Liver (tissue), 3 donors: ENCODE measurements at regions not wholly inside any gene's neighbourhood (a gene's known extent, or its start where the extent isn't known, plus 50 kb on each side); places are given as distances from the start of the nearest gene placed in this dataset.

ENCODE experiments used
- EGR1 ChIP-seq, 2 donors: IDR thresholded peaks; 2 replicates each; pipeline ENCODE4 v1.6.1; 2016 to 2018; ENCODE audit warnings: antibody characterized with exemption in 2 of 2, low read depth in 2 of 2
- GABPA ChIP-seq, 2 donors: IDR thresholded peaks in 1 of 2; conservative IDR thresholded peaks in 1 of 2; 2 replicates each; pipeline ENCODE4 v1.6.1; 2016; ENCODE audit warnings: antibody characterized with exemption in 2 of 2, mild to moderate bottlenecking in 1 of 2, moderate library complexity in 1 of 2
- JUND ChIP-seq, 2 donors: IDR thresholded peaks; 2 replicates each; pipeline ENCODE4 v1.6.1; 2016; ENCODE audit warnings: antibody characterized with exemption in 2 of 2
- RAD21 ChIP-seq, 2 donors: IDR thresholded peaks; 2 replicates each; pipeline ENCODE4 v1.6.1; 2016; ENCODE audit warnings: antibody characterized with exemption in 2 of 2, mild to moderate bottlenecking in 2 of 2
- SP1 ChIP-seq: IDR thresholded peaks from 2 replicates; pipeline ENCODE4 v1.6.1; 2018; ENCODE audit warnings: antibody characterized with exemption, mild to moderate bottlenecking
- TAF1 ChIP-seq: conservative IDR thresholded peaks from 2 replicates; pipeline ENCODE4 v1.6.1; 2016; ENCODE audit warnings: antibody characterized with exemption, mild to moderate bottlenecking
- TF ChIP-seq, protein P1 (sequence below): IDR thresholded peaks from 2 replicates; pipeline ENCODE4 v1.6.1; 2016; ENCODE audit warnings: antibody characterized with exemption
- TF ChIP-seq, protein P2 (sequence below): IDR thresholded peaks from 2 replicates; pipeline ENCODE4 v1.6.1; 2016; ENCODE audit warnings: antibody characterized with exemption, mild to moderate bottlenecking
- TF ChIP-seq, protein P3 (sequence below): fragments of 150-350 bp; IDR thresholded peaks from 2 replicates; pipeline ENCODE4 v1.5.1; 2017; ENCODE audit warnings: improper control_type of control experiment, low read depth, low read length; ENCODE audit not compliant: missing input control
- TF ChIP-seq, protein P4 (sequence below): IDR thresholded peaks from 2 replicates; pipeline ENCODE4 v1.6.1; 2016; ENCODE audit warnings: antibody characterized with exemption
- donor health status: healthy.
- donor health status: healthy.

DNA sequence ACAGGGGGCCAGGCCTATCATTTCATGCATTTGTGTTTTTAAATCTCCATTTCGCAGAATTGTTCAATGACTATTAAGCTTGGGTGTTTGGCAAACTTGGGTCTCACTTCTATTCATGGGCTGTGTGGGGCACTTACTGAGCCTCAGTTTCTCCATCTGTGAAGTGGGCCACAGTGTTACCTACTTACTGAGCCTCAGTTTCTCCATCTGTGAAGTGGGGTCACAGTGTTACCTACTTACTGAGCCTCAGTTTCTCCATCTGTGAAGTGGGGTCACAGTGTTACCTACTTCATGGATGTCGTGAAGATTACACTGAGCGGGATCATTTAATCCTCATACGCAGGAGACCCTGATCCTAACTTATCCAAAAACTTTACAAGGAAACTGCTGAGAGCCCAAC is 115.1 kb upstream of the STX18 start:
- TF ChIP-seq JUND (IDR thresholded peaks at IDR 0.05) (no peak), RAD21 (IDR thresholded peaks at IDR 0.05) (no peak), EGR1 (IDR thresholded peaks at IDR 0.05; ENCODE audit: low read depth in 2 of 2) (no peak), TAF1 (no peak), SP1 (no peak), GABPA (IDR thresholded peaks at IDR 0.05 in 1 of 2, conservative IDR thresholded peaks at IDR 0.05 in 1 of 2) (no peak)
- TF ChIP-seq, protein P1, sequence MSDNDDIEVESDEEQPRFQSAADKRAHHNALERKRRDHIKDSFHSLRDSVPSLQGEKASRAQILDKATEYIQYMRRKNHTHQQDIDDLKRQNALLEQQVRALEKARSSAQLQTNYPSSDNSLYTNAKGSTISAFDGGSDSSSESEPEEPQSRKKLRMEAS = no peak
- TF ChIP-seq, protein P2, sequence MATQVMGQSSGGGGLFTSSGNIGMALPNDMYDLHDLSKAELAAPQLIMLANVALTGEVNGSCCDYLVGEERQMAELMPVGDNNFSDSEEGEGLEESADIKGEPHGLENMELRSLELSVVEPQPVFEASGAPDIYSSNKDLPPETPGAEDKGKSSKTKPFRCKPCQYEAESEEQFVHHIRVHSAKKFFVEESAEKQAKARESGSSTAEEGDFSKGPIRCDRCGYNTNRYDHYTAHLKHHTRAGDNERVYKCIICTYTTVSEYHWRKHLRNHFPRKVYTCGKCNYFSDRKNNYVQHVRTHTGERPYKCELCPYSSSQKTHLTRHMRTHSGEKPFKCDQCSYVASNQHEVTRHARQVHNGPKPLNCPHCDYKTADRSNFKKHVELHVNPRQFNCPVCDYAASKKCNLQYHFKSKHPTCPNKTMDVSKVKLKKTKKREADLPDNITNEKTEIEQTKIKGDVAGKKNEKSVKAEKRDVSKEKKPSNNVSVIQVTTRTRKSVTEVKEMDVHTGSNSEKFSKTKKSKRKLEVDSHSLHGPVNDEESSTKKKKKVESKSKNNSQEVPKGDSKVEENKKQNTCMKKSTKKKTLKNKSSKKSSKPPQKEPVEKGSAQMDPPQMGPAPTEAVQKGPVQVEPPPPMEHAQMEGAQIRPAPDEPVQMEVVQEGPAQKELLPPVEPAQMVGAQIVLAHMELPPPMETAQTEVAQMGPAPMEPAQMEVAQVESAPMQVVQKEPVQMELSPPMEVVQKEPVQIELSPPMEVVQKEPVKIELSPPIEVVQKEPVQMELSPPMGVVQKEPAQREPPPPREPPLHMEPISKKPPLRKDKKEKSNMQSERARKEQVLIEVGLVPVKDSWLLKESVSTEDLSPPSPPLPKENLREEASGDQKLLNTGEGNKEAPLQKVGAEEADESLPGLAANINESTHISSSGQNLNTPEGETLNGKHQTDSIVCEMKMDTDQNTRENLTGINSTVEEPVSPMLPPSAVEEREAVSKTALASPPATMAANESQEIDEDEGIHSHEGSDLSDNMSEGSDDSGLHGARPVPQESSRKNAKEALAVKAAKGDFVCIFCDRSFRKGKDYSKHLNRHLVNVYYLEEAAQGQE = no peak
- TF ChIP-seq, protein P3, sequence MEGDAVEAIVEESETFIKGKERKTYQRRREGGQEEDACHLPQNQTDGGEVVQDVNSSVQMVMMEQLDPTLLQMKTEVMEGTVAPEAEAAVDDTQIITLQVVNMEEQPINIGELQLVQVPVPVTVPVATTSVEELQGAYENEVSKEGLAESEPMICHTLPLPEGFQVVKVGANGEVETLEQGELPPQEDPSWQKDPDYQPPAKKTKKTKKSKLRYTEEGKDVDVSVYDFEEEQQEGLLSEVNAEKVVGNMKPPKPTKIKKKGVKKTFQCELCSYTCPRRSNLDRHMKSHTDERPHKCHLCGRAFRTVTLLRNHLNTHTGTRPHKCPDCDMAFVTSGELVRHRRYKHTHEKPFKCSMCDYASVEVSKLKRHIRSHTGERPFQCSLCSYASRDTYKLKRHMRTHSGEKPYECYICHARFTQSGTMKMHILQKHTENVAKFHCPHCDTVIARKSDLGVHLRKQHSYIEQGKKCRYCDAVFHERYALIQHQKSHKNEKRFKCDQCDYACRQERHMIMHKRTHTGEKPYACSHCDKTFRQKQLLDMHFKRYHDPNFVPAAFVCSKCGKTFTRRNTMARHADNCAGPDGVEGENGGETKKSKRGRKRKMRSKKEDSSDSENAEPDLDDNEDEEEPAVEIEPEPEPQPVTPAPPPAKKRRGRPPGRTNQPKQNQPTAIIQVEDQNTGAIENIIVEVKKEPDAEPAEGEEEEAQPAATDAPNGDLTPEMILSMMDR = no peak
- TF ChIP-seq, protein P4, sequence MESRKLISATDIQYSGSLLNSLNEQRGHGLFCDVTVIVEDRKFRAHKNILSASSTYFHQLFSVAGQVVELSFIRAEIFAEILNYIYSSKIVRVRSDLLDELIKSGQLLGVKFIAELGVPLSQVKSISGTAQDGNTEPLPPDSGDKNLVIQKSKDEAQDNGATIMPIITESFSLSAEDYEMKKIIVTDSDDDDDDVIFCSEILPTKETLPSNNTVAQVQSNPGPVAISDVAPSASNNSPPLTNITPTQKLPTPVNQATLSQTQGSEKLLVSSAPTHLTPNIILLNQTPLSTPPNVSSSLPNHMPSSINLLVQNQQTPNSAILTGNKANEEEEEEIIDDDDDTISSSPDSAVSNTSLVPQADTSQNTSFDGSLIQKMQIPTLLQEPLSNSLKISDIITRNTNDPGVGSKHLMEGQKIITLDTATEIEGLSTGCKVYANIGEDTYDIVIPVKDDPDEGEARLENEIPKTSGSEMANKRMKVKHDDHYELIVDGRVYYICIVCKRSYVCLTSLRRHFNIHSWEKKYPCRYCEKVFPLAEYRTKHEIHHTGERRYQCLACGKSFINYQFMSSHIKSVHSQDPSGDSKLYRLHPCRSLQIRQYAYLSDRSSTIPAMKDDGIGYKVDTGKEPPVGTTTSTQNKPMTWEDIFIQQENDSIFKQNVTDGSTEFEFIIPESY = no peak
